Neural progenitor cell (in vitro differentiated cells): ENCODE measurements at regions not wholly inside any gene's neighbourhood (a gene's known extent, or its start where the extent isn't known, plus 50 kb on each side); places are given as distances from the start of the nearest gene placed in this dataset.

Source experiments
- DNase-seq: peaks from one replicate; pipeline ENCODE4 v3.0.0-alpha.2; 2016; ENCODE audit warnings: low spot score
- H2AFZ ChIP-seq: fragments of 200-600 bp; sonication (generic); replicated peaks from 2 replicates; pipeline ENCODE4 v1.6.1; 2016; ENCODE audit warnings: antibody characterized with exemption
- H3F3A ChIP-seq: fragments of 200-600 bp; sonication (generic); 2 replicates; pipeline ENCODE4 v1.6.1; 2016; ENCODE audit warnings: antibody characterized with exemption, low read depth
- H3K27ac ChIP-seq: fragments of 200-600 bp; sonication (generic); 2 replicates; pipeline ENCODE4 v1.5.1; 2016; ENCODE audit warnings: mild to moderate bottlenecking
- H3K27me3 ChIP-seq: fragments of 200-600 bp; sonication (generic); 2 replicates; pipeline ENCODE4 v1.6.1; 2016; ENCODE audit warnings: mild to moderate bottlenecking, moderate library complexity
- H3K36me3 ChIP-seq: fragments of 200-600 bp; sonication (generic); 2 replicates; pipeline ENCODE4 v1.5.1; 2016
- H3K4me1 ChIP-seq: fragments of 200-600 bp; sonication (generic); 2 replicates; pipeline ENCODE4 v1.6.1; 2016; ENCODE audit warnings: mixed run types
- H3K4me2 ChIP-seq: fragments of 200-600 bp; sonication (generic); 2 replicates; pipeline ENCODE4 v1.6.1; 2016
- H3K4me3 ChIP-seq: fragments of 200-600 bp; sonication (generic); 2 replicates; pipeline ENCODE4 v1.5.1; 2016
- H3K79me2 ChIP-seq: fragments of 200-600 bp; sonication (generic); 2 replicates; pipeline ENCODE4 v1.6.1; 2016; ENCODE audit warnings: low read depth
- H3K9ac ChIP-seq: fragments of 200-600 bp; sonication (generic); 2 replicates; pipeline ENCODE4 v1.6.1; 2016
- H3K9me3 ChIP-seq: fragments of 200-600 bp; sonication (generic); 2 replicates; pipeline ENCODE4 v1.5.1; 2016; ENCODE audit warnings: low read depth
- H4K20me1 ChIP-seq: fragments of 200-600 bp; sonication (generic); 2 replicates; pipeline ENCODE4 v1.6.1; 2016; ENCODE audit warnings: low read depth
- H3K27ac Mint-ChIP-seq: 3 replicates; pipeline ENCODE4 v1.8.0; 2021; ENCODE audit warnings: mixed read lengths
- H3K27me3 Mint-ChIP-seq: 2 replicates; pipeline ENCODE4 v1.8.0; 2022; ENCODE audit warnings: low read depth, mild to moderate bottlenecking, inconsistent platforms, moderate library complexity, mixed read lengths; ENCODE audit not compliant: insufficient read depth
- H3K36me3 Mint-ChIP-seq: 3 replicates; pipeline ENCODE4 v1.8.0; 2021; ENCODE audit warnings: mixed read lengths
- H3K4me1 Mint-ChIP-seq: 3 replicates; pipeline ENCODE4 v1.8.0; 2021; ENCODE audit warnings: mixed read lengths
- H3K4me3 Mint-ChIP-seq: 3 replicates; pipeline ENCODE4 v1.8.0; 2021; ENCODE audit warnings: mild to moderate bottlenecking, moderate library complexity, mixed read lengths
- H3K9me3 Mint-ChIP-seq: 3 replicates; pipeline ENCODE4 v1.8.0; 2020; ENCODE audit warnings: mixed read lengths
- EZH2 ChIP-seq: fragments of 200-600 bp; sonication (generic); IDR thresholded peaks from 2 replicates; pipeline ENCODE4 v1.6.1; 2017; ENCODE audit warnings: antibody characterized with exemption, mild to moderate bottlenecking, moderate library complexity
- EZH2phosphoT487 ChIP-seq: fragments of 200-600 bp; sonication (generic); IDR thresholded peaks from 2 replicates; pipeline ENCODE4 v1.6.1; 2017; ENCODE audit warnings: antibody characterized with exemption
- TF ChIP-seq, protein P1 (sequence below): fragments of 200-600 bp; sonication (generic); IDR thresholded peaks from 2 replicates; pipeline ENCODE4 v1.5.1; 2017; ENCODE audit warnings: antibody characterized with exemption, mild to moderate bottlenecking

DNA sequence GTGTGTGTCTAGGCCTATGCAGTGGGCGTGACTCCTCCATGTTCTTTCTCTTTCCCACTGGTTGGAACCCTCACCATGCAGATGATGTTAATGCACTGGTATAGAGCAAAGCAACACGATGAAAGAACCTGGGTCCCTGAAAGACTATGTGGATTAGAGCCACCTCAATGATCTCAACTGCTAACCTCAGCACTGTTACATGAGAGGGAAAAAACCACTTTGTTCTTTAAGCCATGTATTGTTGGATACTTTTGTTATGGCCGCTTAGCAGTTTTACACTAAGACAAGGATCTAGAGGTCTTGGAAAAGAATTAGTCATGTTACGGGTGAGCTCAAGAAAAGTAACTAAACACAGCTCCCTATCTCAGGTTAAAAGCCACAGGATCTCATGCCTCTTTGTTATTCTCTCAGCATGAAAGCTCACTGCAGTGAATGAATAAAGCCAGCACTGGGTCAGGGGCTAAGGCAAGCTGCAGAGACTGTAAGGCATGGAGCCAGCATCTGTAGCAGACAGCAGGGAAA, 56.6 kb upstream of the RBBP6 start:
- Histone ChIP-seq H3K27ac (peak overlapping the region; percentile 35), H2AFZ (no peak overlapping the region), H3K4me3 (peak overlapping the region; percentile 11), H3F3A (peaks cover 23% of the 10 kb centered on the region), H3K27me3 (peaks cover 96% of the 10 kb centered on the region), H3K4me2 (peak overlapping the region; percentile 55), H3K36me3 (no peaks in the 10 kb centered on the region), H4K20me1 (peaks cover 12% of the 10 kb centered on the region), H3K79me2 (no peaks in the 10 kb centered on the region), H3K9me3 (no peaks in the 10 kb centered on the region), H3K4me1 (peaks cover 16% of the 10 kb centered on the region), H3K9ac (no peak overlapping the region)
- H3K9me3 Mint-ChIP-seq, result peaks cover 14% of the 10 kb centered on the region
- peaks cover 16% of the 10 kb centered on the region for H3K27me3 Mint-ChIP-seq
- H3K4me3 Mint-ChIP-seq, result peak overlapping the region; percentile 69
- TF ChIP-seq, protein P1, sequence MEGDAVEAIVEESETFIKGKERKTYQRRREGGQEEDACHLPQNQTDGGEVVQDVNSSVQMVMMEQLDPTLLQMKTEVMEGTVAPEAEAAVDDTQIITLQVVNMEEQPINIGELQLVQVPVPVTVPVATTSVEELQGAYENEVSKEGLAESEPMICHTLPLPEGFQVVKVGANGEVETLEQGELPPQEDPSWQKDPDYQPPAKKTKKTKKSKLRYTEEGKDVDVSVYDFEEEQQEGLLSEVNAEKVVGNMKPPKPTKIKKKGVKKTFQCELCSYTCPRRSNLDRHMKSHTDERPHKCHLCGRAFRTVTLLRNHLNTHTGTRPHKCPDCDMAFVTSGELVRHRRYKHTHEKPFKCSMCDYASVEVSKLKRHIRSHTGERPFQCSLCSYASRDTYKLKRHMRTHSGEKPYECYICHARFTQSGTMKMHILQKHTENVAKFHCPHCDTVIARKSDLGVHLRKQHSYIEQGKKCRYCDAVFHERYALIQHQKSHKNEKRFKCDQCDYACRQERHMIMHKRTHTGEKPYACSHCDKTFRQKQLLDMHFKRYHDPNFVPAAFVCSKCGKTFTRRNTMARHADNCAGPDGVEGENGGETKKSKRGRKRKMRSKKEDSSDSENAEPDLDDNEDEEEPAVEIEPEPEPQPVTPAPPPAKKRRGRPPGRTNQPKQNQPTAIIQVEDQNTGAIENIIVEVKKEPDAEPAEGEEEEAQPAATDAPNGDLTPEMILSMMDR, result no peak
- TF ChIP-seq EZH2phosphoT487, result peak; percentile 93
- TF ChIP-seq EZH2, result no peak
- peak overlapping the region; percentile 80 for H3K27ac Mint-ChIP-seq
- no peaks in the 10 kb centered on the region for H3K36me3 Mint-ChIP-seq
- peaks cover 39% of the 10 kb centered on the region for H3K4me1 Mint-ChIP-seq
- peak; percentile 86 for DNase-seq

DNA sequence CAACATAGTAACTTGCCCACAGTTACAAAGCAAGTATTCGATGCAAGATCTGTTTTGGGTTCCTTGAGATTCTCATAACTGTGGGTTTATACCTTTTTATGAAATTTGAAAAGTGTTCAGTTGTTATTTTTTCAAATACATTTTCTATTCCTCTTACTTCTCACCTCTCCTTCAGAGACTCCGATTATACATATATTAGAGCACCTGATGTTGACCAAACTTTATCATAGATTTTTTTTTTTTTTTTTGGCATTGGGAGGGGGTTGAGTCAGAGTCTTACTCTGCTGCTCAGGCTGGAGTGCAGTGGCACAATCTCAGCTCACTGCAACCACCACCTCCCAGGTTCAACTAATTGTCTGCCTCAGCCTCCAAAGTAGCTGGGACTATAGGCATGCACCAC, 51.3 kb upstream of the RBBP6 start:
- H3K79me2 ChIP-seq, result no peaks in the 10 kb centered on the region
- peaks cover 5% of the 10 kb centered on the region for H4K20me1 ChIP-seq
- peaks cover 89% of the 10 kb centered on the region for H3K27me3 ChIP-seq
- no peak overlapping the region for H2AFZ ChIP-seq
- no peak overlapping the region for H3K9ac ChIP-seq
- no peak for DNase-seq
- H3K4me2 ChIP-seq, result no peak overlapping the region
- H3K27ac ChIP-seq, result no peak overlapping the region
- Mint-ChIP-seq H3K36me3 (peaks cover 2% of the 10 kb centered on the region), H3K9me3 (peaks cover 19% of the 10 kb centered on the region), H3K27me3 (peaks cover 9% of the 10 kb centered on the region), H3K4me1 (peaks cover 10% of the 10 kb centered on the region), H3K4me3 (no peak overlapping the region), H3K27ac (no peak overlapping the region)
- H3K4me3 ChIP-seq, result no peak overlapping the region
- peaks cover 6% of the 10 kb centered on the region for H3F3A ChIP-seq
- peaks cover 8% of the 10 kb centered on the region for H3K4me1 ChIP-seq
- no peaks in the 10 kb centered on the region for H3K9me3 ChIP-seq
- H3K36me3 ChIP-seq, result no peaks in the 10 kb centered on the region
- TF ChIP-seq, protein P1, result no peak
- no peak for TF ChIP-seq EZH2phosphoT487
- no peak for TF ChIP-seq EZH2
